H9 (cell line): ENCODE measurements at regions not wholly inside any gene's neighbourhood (a gene's known extent, or its start where the extent isn't known, plus 50 kb on each side); places are given as distances from the start of the nearest gene placed in this dataset.

Experiments
- DNase-seq: peaks from one replicate; pipeline ENCODE4 v3.0.0-alpha.2; 2017
- H2AFZ ChIP-seq: one replicate; pipeline ENCODE4 v1.6.1; 2013; ENCODE audit warnings: mild to moderate bottlenecking, low read length, control low read depth, moderate library complexity
- H2AK5ac ChIP-seq: 2 replicates; pipeline ENCODE4 v1.6.1; 2013; ENCODE audit warnings: low read length, control low read depth, mixed read lengths; ENCODE audit not compliant: insufficient read length
- H2BK120ac ChIP-seq: one replicate; pipeline ENCODE4 v1.6.1; 2013; ENCODE audit warnings: low read depth, mild to moderate bottlenecking, low read length, control low read depth, inconsistent platforms; ENCODE audit not compliant: poor library complexity, severe bottlenecking
- H2BK12ac ChIP-seq: 2 replicates; pipeline ENCODE4 v1.6.1; 2013; ENCODE audit warnings: low read length, control low read depth, mixed read lengths, low read depth; ENCODE audit not compliant: insufficient read length
- H2BK15ac ChIP-seq: 2 replicates; pipeline ENCODE4 v1.6.1; 2013; ENCODE audit warnings: low read depth, low read length, control low read depth
- H2BK20ac ChIP-seq: one replicate; pipeline ENCODE4 v1.6.1; 2013; ENCODE audit warnings: low read depth, mild to moderate bottlenecking, low read length, control low read depth, inconsistent platforms; ENCODE audit not compliant: poor library complexity, severe bottlenecking
- H2BK5ac ChIP-seq: 2 replicates; pipeline ENCODE4 v1.6.1; 2013; ENCODE audit warnings: low read length, control low read depth, mixed read lengths; ENCODE audit not compliant: insufficient read length
- H3K14ac ChIP-seq: 2 replicates; pipeline ENCODE4 v1.6.1; 2013; ENCODE audit warnings: low read length, control low read depth; ENCODE audit not compliant: insufficient read depth
- H3K18ac ChIP-seq: 2 replicates; pipeline ENCODE4 v1.6.1; 2013; ENCODE audit warnings: low read depth, mild to moderate bottlenecking, mixed read lengths, low read length, control low read depth; ENCODE audit not compliant: insufficient read length
- H3K23ac ChIP-seq: 2 replicates; pipeline ENCODE4 v1.6.1; 2013; ENCODE audit warnings: low read length, control low read depth, mixed read lengths, low read depth; ENCODE audit not compliant: insufficient read length
- H3K23me2 ChIP-seq: 2 replicates; pipeline ENCODE4 v1.6.1; 2013; ENCODE audit warnings: low read depth, mild to moderate bottlenecking, mixed read lengths, low read length, control low read depth; ENCODE audit not compliant: insufficient read length, poor library complexity, severe bottlenecking
- H3K27ac ChIP-seq: 2 replicates; pipeline ENCODE4 v1.5.1; 2013; ENCODE audit warnings: low read length, control low read depth, mixed read lengths, low read depth; ENCODE audit not compliant: insufficient read length
- H3K27me3 ChIP-seq: 2 replicates; pipeline ENCODE4 v1.6.1; 2013; ENCODE audit warnings: low read length, control low read depth, inconsistent platforms; ENCODE audit not compliant: insufficient read depth
- H3K4ac ChIP-seq: 2 replicates; pipeline ENCODE4 v1.6.1; 2013; ENCODE audit warnings: low read depth, mild to moderate bottlenecking, control low read depth, inconsistent platforms, low read length, moderate library complexity
- H3K4me1 ChIP-seq: 2 replicates; pipeline ENCODE4 v1.6.1; 2013; ENCODE audit warnings: low read length, control low read depth, inconsistent platforms; ENCODE audit not compliant: insufficient read depth
- H3K4me2 ChIP-seq: 2 replicates; pipeline ENCODE4 v1.6.1; 2013; ENCODE audit warnings: low read length, control low read depth, mixed read lengths; ENCODE audit not compliant: insufficient read length, insufficient read depth
- H3K56ac ChIP-seq: 2 replicates; pipeline ENCODE4 v1.6.1; 2013; ENCODE audit warnings: low read depth, mild to moderate bottlenecking, mixed read lengths, low read length, control low read depth; ENCODE audit not compliant: insufficient read length
- H3K79me1 ChIP-seq: 2 replicates; pipeline ENCODE4 v1.6.1; 2013; ENCODE audit warnings: low read depth, mild to moderate bottlenecking, moderate library complexity, low read length, control low read depth, inconsistent platforms; ENCODE audit not compliant: insufficient read depth, poor library complexity, severe bottlenecking
- H3K79me2 ChIP-seq: 2 replicates; pipeline ENCODE4 v1.6.1; 2013; ENCODE audit warnings: low read length, control low read depth, inconsistent platforms; ENCODE audit not compliant: insufficient read depth
- H3K9ac ChIP-seq: 2 replicates; pipeline ENCODE4 v1.6.1; 2013; ENCODE audit warnings: low read length, control low read depth, mixed read lengths; ENCODE audit not compliant: insufficient read length; ENCODE audit errors: extremely low read depth
- H3K9me3 ChIP-seq: one replicate; pipeline ENCODE4 v1.6.1; 2013; ENCODE audit warnings: low read depth, low read length, inconsistent platforms; ENCODE audit not compliant: control insufficient read depth
- H3T11ph ChIP-seq: one replicate; pipeline ENCODE4 v1.6.1; 2013; ENCODE audit warnings: mild to moderate bottlenecking, low read length, control low read depth, inconsistent platforms
- H4K20me1 ChIP-seq: one replicate; pipeline ENCODE4 v1.6.1; 2013; ENCODE audit not compliant: control insufficient read depth, insufficient read length, insufficient read depth
- H4K5ac ChIP-seq: 2 replicates; pipeline ENCODE4 v1.6.1; 2013; ENCODE audit warnings: low read depth, mild to moderate bottlenecking, mixed read lengths, low read length, control low read depth; ENCODE audit not compliant: insufficient read length
- H4K8ac ChIP-seq: replicated peaks from 2 replicates; pipeline ENCODE4 v1.6.1; 2013; ENCODE audit warnings: low read length, control low read depth, mixed read lengths, low read depth; ENCODE audit not compliant: insufficient read length
- H4K91ac ChIP-seq: 2 replicates; pipeline ENCODE4 v1.6.1; 2013; ENCODE audit warnings: low read depth, mild to moderate bottlenecking, moderate library complexity, mixed read lengths, low read length, control low read depth; ENCODE audit not compliant: insufficient read length
- H3K27ac Mint-ChIP-seq, 3 experiments: 2 replicates in 2 of 3; 3 replicates in 1 of 3; pipeline ENCODE4 v1.8.0; 2020 to 2021; ENCODE audit warnings: mixed read lengths in 3 of 3, mild to moderate bottlenecking in 1 of 3, moderate library complexity in 1 of 3
- H3K27me3 Mint-ChIP-seq: 2 replicates; pipeline ENCODE4 v1.8.0; 2021; ENCODE audit warnings: low read depth, mild to moderate bottlenecking, moderate library complexity, mixed read lengths
- H3K36me3 Mint-ChIP-seq, 3 experiments: 2 replicates in 2 of 3; 3 replicates in 1 of 3; pipeline ENCODE4 v1.8.0; 2020 to 2021; ENCODE audit warnings: low read depth in 3 of 3, mixed read lengths in 3 of 3; ENCODE audit not compliant: insufficient read depth in 1 of 3
- H3K4me1 Mint-ChIP-seq, 2 experiments: 2 replicates each; pipeline ENCODE4 v1.8.0; 2020; ENCODE audit warnings: mixed read lengths in 2 of 2
- H3K4me3 Mint-ChIP-seq, 2 experiments: 2 replicates in 1 of 2; 3 replicates in 1 of 2; pipeline ENCODE4 v1.8.0; 2020 to 2021; ENCODE audit warnings: mild to moderate bottlenecking in 2 of 2, mixed read lengths in 2 of 2, moderate library complexity in 1 of 2
- H3K9me3 Mint-ChIP-seq, 2 experiments: 2 replicates in 1 of 2; 3 replicates in 1 of 2; pipeline ENCODE4 v1.8.0; 2020; ENCODE audit warnings: mild to moderate bottlenecking in 2 of 2, mixed read lengths in 2 of 2, moderate library complexity in 1 of 2
- WGBS: extraction: QIAGEN DNeasy Blood & Tissue Kit; methylation state at CpG from one replicate; pipeline ENCODE4 v1.1.7; 2013; ENCODE audit warnings: missing lambda C conversion rate, low lambda C conversion rate, mixed read lengths; ENCODE audit not compliant: insufficient read length; ENCODE audit errors: extremely low coverage; 5-methylcytosine and 5-hydroxymethylcytosine counted together
- TF ChIP-seq, protein P1 (sequence below): fragments of 200-600 bp; sonication (generic); conservative IDR thresholded peaks from 3 replicates; pipeline ENCODE4 v1.8.0; 2021; ENCODE audit warnings: antibody characterized with exemption, mild to moderate bottlenecking

GRCh38 chr3:166455744-166456143, 618.5 kb upstream of the BCHE start:
- no peaks in the 10 kb centered on the region for H3K27me3 ChIP-seq
- Mint-ChIP-seq H3K27me3 (no peaks in the 10 kb centered on the region), H3K36me3 (no peaks in the 10 kb centered on the region), H3K9me3 (no peaks in the 10 kb centered on the region), H3K4me1 (no peaks in the 10 kb centered on the region), H3K27ac (no peak overlapping the region), H3K4me3 (no peak overlapping the region)
- DNase-seq = no peak
- no peaks in the 10 kb centered on the region for H3K79me2 ChIP-seq
- H3K14ac ChIP-seq = no peak overlapping the region
- TF ChIP-seq, protein P1, sequence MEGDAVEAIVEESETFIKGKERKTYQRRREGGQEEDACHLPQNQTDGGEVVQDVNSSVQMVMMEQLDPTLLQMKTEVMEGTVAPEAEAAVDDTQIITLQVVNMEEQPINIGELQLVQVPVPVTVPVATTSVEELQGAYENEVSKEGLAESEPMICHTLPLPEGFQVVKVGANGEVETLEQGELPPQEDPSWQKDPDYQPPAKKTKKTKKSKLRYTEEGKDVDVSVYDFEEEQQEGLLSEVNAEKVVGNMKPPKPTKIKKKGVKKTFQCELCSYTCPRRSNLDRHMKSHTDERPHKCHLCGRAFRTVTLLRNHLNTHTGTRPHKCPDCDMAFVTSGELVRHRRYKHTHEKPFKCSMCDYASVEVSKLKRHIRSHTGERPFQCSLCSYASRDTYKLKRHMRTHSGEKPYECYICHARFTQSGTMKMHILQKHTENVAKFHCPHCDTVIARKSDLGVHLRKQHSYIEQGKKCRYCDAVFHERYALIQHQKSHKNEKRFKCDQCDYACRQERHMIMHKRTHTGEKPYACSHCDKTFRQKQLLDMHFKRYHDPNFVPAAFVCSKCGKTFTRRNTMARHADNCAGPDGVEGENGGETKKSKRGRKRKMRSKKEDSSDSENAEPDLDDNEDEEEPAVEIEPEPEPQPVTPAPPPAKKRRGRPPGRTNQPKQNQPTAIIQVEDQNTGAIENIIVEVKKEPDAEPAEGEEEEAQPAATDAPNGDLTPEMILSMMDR = no peak
- H3K9ac ChIP-seq = no peak overlapping the region
- H2BK12ac ChIP-seq = no peak overlapping the region
- H3K23me2 ChIP-seq = no peaks in the 10 kb centered on the region
- H3T11ph ChIP-seq = no peak overlapping the region
- H3K56ac ChIP-seq = no peak overlapping the region
- H2AFZ ChIP-seq = no peak overlapping the region
- H3K4me2 ChIP-seq = no peak overlapping the region
- WGBS = no CpG with 5 or more reads among the region's 3 CpGs
- H2BK5ac ChIP-seq = no peak overlapping the region
- H3K4me1 ChIP-seq = no peaks in the 10 kb centered on the region
- no peak overlapping the region for H4K5ac ChIP-seq
- H2BK20ac ChIP-seq = no peak overlapping the region
- no peak overlapping the region for H4K8ac ChIP-seq
- no peaks in the 10 kb centered on the region for H3K79me1 ChIP-seq
- H2AK5ac ChIP-seq = no peak overlapping the region
- H3K9me3 ChIP-seq = no peaks in the 10 kb centered on the region
- no peak overlapping the region for H3K23ac ChIP-seq
- no peak overlapping the region for H4K91ac ChIP-seq
- no peak overlapping the region for H2BK15ac ChIP-seq
- H3K27ac ChIP-seq = no peak overlapping the region
- no peak overlapping the region for H3K18ac ChIP-seq
- no peak overlapping the region for H3K4ac ChIP-seq
- no peak overlapping the region for H2BK120ac ChIP-seq
- no peaks in the 10 kb centered on the region for H4K20me1 ChIP-seq
